ENCODE measurements at regions not wholly inside any gene's neighbourhood (a gene's known extent, or its start where the extent isn't known, plus 50 kb on each side); places are given as distances from the start of the nearest gene placed in this dataset.

GRCh38 chr4:10760086-10760485 is 75.5 kb upstream of the CLNK start:
- CTCF ChIA-PET = interaction anchor here (0.6 kb wide), 1 partner anchor 1612 kb away, joined by 4 read pairs; no protein-coding TSS in a partner anchor
- Histone ChIP-seq H3K4me1 (ENCODE audit: control insufficient read depth, insufficient read depth, low read length) (no peaks in the 10 kb centered on the region), H3K9me3 (ENCODE audit: control insufficient read depth, insufficient read depth, low read depth, low read length) (no peaks in the 10 kb centered on the region), H3K27ac (ENCODE audit: extremely low read depth, low read depth, low read length) (no peak overlapping the region), H3K36me3 (ENCODE audit: control insufficient read depth in 2 of 2, insufficient read depth in 1 of 2, low read length in 2 of 2) (no peaks in the 10 kb centered on the region), H3K4me3 (ENCODE audit: low read depth, low read length) (no peak overlapping the region)
- no peak for TF ChIP-seq ZNF664 (tag by site-specific recombination; IDR thresholded peaks at IDR 0.05)
- TF ChIP-seq GLIS1 (tag by site-specific recombination; IDR thresholded peaks at IDR 0.05) = no peak
- no peak for TF ChIP-seq OVOL3 (tag by site-specific recombination; IDR thresholded peaks at IDR 0.05)
- TF ChIP-seq ZNF433 (tag by site-specific recombination; IDR thresholded peaks at IDR 0.05; ENCODE audit: low read depth) = no peak
- no peak for TF ChIP-seq ZNF623 (tag by site-specific recombination; IDR thresholded peaks at IDR 0.05)
- TF ChIP-seq GLIS2 (tag by site-specific recombination; IDR thresholded peaks at IDR 0.05) = no peak
- TF ChIP-seq, protein P1, sequence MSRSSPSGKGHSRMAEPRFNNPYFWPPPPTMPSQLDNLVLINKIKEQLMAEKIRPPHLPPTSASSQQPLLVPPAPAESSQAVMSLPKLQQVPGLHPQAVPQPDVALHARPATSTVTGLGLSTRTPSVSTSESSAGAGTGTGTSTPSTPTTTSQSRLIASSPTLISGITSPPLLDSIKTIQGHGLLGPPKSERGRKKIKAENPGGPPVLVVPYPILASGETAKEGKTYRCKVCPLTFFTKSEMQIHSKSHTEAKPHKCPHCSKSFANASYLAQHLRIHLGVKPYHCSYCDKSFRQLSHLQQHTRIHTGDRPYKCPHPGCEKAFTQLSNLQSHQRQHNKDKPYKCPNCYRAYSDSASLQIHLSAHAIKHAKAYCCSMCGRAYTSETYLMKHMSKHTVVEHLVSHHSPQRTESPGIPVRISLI (tag by site-specific recombination; IDR thresholded peaks at IDR 0.05) = no peak
- TF ChIP-seq ZNF510 (tag by site-specific recombination; IDR thresholded peaks at IDR 0.05; ENCODE audit: insufficient replicate concordance) = no peak
- no peak for TF ChIP-seq KLF8 (tag by site-specific recombination; IDR thresholded peaks at IDR 0.05)
- TF ChIP-seq ZFHX2 (tag by site-specific recombination; conservative IDR thresholded peaks at IDR 0.05) = no peak
- TF ChIP-seq ZFP41 (tag by site-specific recombination; IDR thresholded peaks at IDR 0.05; ENCODE audit: borderline replicate concordance) = no peak
- TF ChIP-seq ZNF626 (tag by site-specific recombination; IDR thresholded peaks at IDR 0.05) = no peak
- TF ChIP-seq ZNF660 (tag by site-specific recombination; IDR thresholded peaks at IDR 0.05) = no peak
- no peak for TF ChIP-seq REST (tag by site-specific recombination; IDR thresholded peaks at IDR 0.05)
- TF ChIP-seq ZNF16 (tag by site-specific recombination; IDR thresholded peaks at IDR 0.05; ENCODE audit: low read depth) = no peak
- TF ChIP-seq ZNF670 (tag by site-specific recombination; IDR thresholded peaks at IDR 0.05; ENCODE audit: low read depth) = no peak
- TF ChIP-seq ZNF514 (tag by site-specific recombination; IDR thresholded peaks at IDR 0.05) = no peak
- TF ChIP-seq ZBTB1 (tag by site-specific recombination; IDR thresholded peaks at IDR 0.05) = no peak
- TF ChIP-seq WT1 (tag by site-specific recombination; IDR thresholded peaks at IDR 0.05) = no peak
- no peak for TF ChIP-seq KLF17 (tag by site-specific recombination; IDR thresholded peaks at IDR 0.05)
- POLR2A ChIA-PET = no interaction called here

GRCh38 chr4:10758906-10759305 is 74.3 kb upstream of the CLNK start:
- no peak overlapping the region for H3K27ac ChIP-seq (ENCODE audit: extremely low read depth, low read depth, low read length)
- H3K4me1 ChIP-seq (ENCODE audit: control insufficient read depth, insufficient read depth, low read length) = no peaks in the 10 kb centered on the region
- ChIA-PET POLR2A (no interaction called here), CTCF (no interaction called here)
- no peak overlapping the region for H3K4me3 ChIP-seq (ENCODE audit: low read depth, low read length)
- no peaks in the 10 kb centered on the region for H3K36me3 ChIP-seq (ENCODE audit: control insufficient read depth in 2 of 2, insufficient read depth in 1 of 2, low read length in 2 of 2)
- no peaks in the 10 kb centered on the region for H3K9me3 ChIP-seq (ENCODE audit: control insufficient read depth, insufficient read depth, low read depth, low read length)
- no peak for TF ChIP-seq ZNF404 (tag by site-specific recombination; IDR thresholded peaks at IDR 0.05)
- TF ChIP-seq ZNF175 (tag by site-specific recombination; IDR thresholded peaks at IDR 0.05) = no peak
- TF ChIP-seq, protein P2, sequence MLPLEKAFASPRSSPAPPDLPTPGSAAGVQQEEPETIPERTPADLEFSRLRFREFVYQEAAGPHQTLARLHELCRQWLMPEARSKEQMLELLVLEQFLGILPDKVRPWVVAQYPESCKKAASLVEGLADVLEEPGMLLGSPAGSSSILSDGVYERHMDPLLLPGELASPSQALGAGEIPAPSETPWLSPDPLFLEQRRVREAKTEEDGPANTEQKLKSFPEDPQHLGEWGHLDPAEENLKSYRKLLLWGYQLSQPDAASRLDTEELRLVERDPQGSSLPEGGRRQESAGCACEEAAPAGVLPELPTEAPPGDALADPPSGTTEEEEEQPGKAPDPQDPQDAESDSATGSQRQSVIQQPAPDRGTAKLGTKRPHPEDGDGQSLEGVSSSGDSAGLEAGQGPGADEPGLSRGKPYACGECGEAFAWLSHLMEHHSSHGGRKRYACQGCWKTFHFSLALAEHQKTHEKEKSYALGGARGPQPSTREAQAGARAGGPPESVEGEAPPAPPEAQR (tag by site-specific recombination; IDR thresholded peaks at IDR 0.05) = no peak
- no peak for TF ChIP-seq ZSCAN30 (tag by site-specific recombination; IDR thresholded peaks at IDR 0.05)
- no peak for TF ChIP-seq HOXA7 (CRISPR knock-in tag; IDR thresholded peaks at IDR 0.05; ENCODE audit: borderline replicate concordance)
- TF ChIP-seq ZNF26 (tag by site-specific recombination; IDR thresholded peaks at IDR 0.05) = no peak
- no peak for TF ChIP-seq KLF1 (tag by site-specific recombination; IDR thresholded peaks at IDR 0.05)
- TF ChIP-seq, protein P3, sequence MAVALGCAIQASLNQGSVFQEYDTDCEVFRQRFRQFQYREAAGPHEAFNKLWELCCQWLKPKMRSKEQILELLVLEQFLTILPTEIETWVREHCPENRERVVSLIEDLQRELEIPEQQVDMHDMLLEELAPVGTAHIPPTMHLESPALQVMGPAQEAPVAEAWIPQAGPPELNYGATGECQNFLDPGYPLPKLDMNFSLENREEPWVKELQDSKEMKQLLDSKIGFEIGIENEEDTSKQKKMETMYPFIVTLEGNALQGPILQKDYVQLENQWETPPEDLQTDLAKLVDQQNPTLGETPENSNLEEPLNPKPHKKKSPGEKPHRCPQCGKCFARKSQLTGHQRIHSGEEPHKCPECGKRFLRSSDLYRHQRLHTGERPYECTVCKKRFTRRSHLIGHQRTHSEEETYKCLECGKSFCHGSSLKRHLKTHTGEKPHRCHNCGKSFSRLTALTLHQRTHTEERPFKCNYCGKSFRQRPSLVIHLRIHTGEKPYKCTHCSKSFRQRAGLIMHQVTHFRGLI (tag by site-specific recombination; IDR thresholded peaks at IDR 0.05) = no peak
